Tibial nerve (tissue), 3 donors: ENCODE measurements at regions not wholly inside any gene's neighbourhood (a gene's known extent, or its start where the extent isn't known, plus 50 kb on each side); places are given as distances from the start of the nearest gene placed in this dataset.
"Not testable (repeated sequence)": the region's sequence is repeated elsewhere in the genome, so short reads cannot be mapped to it uniquely, and the experiment has no call there.

Source experiments
- CTCF ChIP-seq, 5 experiments: fragments of 200-600 bp in 3 of 5; fragments of 450-650 bp in 2 of 5; sonication (generic) in 3 of 5; IDR thresholded peaks; one replicate each; pipeline ENCODE4 v1.5.1; 2016 to 2019; ENCODE audit warnings: antibody characterized with exemption in 5 of 5, mild to moderate bottlenecking in 3 of 5, moderate library complexity in 2 of 5
- POLR2A ChIP-seq, 2 donors: fragments of 450-650 bp; IDR thresholded peaks; one replicate each; pipeline ENCODE4 v1.6.1; 2017; ENCODE audit warnings: antibody characterized with exemption in 2 of 2, mild to moderate bottlenecking in 2 of 2, moderate library complexity in 2 of 2

GRCh38 chr4:123243220-123243619 lies 153.4 kb upstream of the SPRY1 start:
- TF ChIP-seq CTCF, POLR2A (IDR thresholded peaks at IDR 0.05): not testable (repeated sequence)
